ENCODE measurements at regions not wholly inside any gene's neighbourhood (a gene's known extent, or its start where the extent isn't known, plus 50 kb on each side); places are given as distances from the start of the nearest gene placed in this dataset.

DNA sequence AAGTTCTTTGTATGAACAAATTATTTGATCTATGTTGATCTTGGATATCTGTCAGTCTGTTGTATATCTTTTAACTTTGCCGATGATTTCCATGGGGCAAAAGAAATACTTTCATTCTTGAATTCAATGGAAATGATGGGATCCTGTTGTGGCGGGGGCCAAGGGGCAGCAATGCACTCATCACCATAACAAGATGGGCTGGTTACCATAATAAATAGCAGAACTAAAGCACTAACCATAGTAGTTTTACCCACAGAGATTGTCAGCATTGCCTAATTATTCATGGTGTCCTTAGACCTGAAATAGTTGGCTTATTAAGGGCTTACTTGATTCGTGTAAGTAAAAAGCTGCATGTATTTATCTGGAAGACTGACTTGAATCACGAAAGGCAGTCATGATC lies 309.6 kb downstream of the RFC3 start:
- H3K4me3 ChIP-seq (ENCODE audit: low read depth, low read length), result no peak overlapping the region

DNA sequence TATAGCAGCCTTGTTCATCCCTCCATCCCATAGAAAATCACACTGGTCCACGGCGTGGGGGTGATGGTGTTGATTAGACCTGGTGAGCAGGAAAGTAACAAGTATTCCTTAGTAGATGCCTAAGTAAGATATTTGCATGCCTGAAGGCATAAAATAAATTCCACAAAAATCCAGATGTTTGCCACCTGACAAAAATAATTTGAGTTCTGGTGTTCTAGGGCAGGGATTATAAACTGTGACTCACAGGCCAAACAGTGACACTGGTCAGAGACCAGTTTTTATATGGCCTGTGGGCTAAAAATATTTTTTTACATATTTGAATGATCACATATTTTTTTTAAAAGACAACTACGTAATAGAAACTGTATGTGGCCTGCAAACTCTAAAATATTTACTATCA lies 310.7 kb downstream of the RFC3 start:
- H3K4me3 ChIP-seq (ENCODE audit: low read depth, low read length), result no peak overlapping the region
- H2AFZ ChIP-seq, result no peak overlapping the region
- H3K9me3 ChIP-seq (ENCODE audit: control insufficient read depth, low read length), result no peaks in the 10 kb centered on the region
- no peaks in the 10 kb centered on the region for H3K79me2 ChIP-seq
- no peak overlapping the region for H3K27ac ChIP-seq
- no peaks in the 10 kb centered on the region for H3K4me1 ChIP-seq
- H3K4me2 ChIP-seq (ENCODE audit: low read length), result no peak overlapping the region
- TF ChIP-seq, protein P1, sequence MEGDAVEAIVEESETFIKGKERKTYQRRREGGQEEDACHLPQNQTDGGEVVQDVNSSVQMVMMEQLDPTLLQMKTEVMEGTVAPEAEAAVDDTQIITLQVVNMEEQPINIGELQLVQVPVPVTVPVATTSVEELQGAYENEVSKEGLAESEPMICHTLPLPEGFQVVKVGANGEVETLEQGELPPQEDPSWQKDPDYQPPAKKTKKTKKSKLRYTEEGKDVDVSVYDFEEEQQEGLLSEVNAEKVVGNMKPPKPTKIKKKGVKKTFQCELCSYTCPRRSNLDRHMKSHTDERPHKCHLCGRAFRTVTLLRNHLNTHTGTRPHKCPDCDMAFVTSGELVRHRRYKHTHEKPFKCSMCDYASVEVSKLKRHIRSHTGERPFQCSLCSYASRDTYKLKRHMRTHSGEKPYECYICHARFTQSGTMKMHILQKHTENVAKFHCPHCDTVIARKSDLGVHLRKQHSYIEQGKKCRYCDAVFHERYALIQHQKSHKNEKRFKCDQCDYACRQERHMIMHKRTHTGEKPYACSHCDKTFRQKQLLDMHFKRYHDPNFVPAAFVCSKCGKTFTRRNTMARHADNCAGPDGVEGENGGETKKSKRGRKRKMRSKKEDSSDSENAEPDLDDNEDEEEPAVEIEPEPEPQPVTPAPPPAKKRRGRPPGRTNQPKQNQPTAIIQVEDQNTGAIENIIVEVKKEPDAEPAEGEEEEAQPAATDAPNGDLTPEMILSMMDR (IDR thresholded peaks at IDR 0.05), result no peak
- H3K36me3 ChIP-seq (ENCODE audit: control insufficient read depth, insufficient read depth, low read length), result no peaks in the 10 kb centered on the region
- H3K9ac ChIP-seq, result no peak overlapping the region
- H3K27me3 ChIP-seq (ENCODE audit: control insufficient read depth, insufficient read depth, low read length), result no peaks in the 10 kb centered on the region

More for the DNA sequence above, 309.6 kb downstream of the RFC3 start:
- Histone ChIP-seq H3K27me3 (ENCODE audit: control insufficient read depth, insufficient read depth, low read length) (no peaks in the 10 kb centered on the region), H3K9me3 (ENCODE audit: control insufficient read depth, low read length) (no peaks in the 10 kb centered on the region), H3K27ac (no peak overlapping the region), H3K36me3 (ENCODE audit: control insufficient read depth, insufficient read depth, low read length) (no peaks in the 10 kb centered on the region), H3K9ac (no peak overlapping the region), H3K4me1 (no peaks in the 10 kb centered on the region), H3K4me2 (ENCODE audit: low read length) (no peak overlapping the region), H2AFZ (no peak overlapping the region), H3K79me2 (no peaks in the 10 kb centered on the region)
- TF ChIP-seq, protein P1 (IDR thresholded peaks at IDR 0.05), result no peak

DNA sequence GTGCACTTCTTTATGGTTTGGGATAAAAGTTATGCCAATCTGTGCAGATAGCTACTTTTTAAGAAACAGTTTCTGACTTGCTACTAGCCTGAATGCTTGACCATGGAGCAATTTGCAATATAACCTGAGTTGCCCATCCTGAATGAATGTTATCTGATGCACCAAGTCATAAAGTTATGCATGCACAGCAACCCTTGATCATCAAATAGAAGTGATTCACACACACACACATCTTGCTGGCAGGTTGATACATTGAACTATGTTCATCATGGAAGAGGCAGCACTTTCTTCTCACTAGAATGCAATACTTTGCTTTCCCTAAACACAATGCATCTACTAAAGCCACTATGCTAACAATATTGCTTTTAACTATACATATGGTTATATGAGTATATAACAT lies 311.5 kb downstream of the RFC3 start:
- Histone ChIP-seq H3K27me3 (ENCODE audit: control insufficient read depth, insufficient read depth, low read length) (no peaks in the 10 kb centered on the region), H3K36me3 (ENCODE audit: control insufficient read depth, insufficient read depth, low read length) (no peaks in the 10 kb centered on the region), H2AFZ (no peak overlapping the region), H3K4me3 (ENCODE audit: low read depth, low read length) (no peak overlapping the region), H3K9me3 (ENCODE audit: control insufficient read depth, low read length) (no peaks in the 10 kb centered on the region), H3K4me1 (no peaks in the 10 kb centered on the region), H3K27ac (no peak overlapping the region), H3K9ac (no peak overlapping the region), H3K79me2 (no peaks in the 10 kb centered on the region), H3K4me2 (ENCODE audit: low read length) (no peak overlapping the region)
- TF ChIP-seq, protein P1 (IDR thresholded peaks at IDR 0.05), result no peak

DNA sequence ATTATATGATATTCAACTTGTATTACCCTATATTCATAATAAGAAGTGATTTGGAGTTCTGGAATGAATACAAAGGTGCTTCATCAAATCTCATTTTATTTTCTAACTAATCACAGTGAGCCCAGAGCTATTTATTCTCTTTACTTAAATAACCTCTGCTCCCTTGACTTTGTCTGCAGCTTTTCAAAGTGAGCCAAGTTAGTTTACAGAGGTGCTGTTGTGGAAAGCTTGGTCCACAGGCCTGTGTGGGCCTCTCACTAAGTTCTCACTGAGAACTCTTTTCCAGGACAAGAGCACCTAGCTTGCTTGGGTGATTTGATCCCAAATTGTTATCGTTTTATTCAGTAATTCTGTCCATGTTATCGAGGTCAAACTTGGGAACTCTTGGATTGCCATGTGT lies 319.3 kb downstream of the RFC3 start:
- no peaks in the 10 kb centered on the region for H3K36me3 ChIP-seq (ENCODE audit: control insufficient read depth, insufficient read depth, low read length)
- H3K9ac ChIP-seq, result no peak overlapping the region

DNA sequence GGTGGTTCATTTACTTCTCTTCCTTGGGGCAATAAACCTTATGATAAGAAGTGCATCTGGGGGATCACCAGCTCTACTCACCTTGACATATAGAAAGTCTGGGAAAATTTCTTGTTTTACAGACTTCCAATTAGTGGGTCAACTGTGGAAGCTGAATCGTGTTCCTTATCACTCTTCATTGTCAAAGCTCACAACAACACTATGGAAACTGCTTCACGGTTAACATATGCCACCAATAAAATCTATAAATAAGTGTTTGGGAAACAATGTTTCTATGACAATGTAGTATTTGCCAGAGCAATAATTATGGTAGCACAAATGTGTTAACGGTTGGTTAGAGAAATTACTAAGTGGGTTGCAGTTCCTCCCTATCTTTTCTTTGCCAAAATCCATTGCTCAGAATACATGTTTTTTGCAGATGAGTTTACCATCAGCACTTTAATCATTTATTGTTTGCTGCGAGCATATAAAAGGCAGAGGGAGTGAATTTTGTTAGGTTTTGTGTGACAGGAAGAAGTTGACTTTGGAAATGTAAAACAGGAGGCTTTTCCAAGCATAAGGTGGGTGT lies 321.8 kb downstream of the RFC3 start:
- TF ChIP-seq, protein P1 (IDR thresholded peaks at IDR 0.05), result no peak
- H3K79me2 ChIP-seq, result no peaks in the 10 kb centered on the region
- H3K36me3 ChIP-seq (ENCODE audit: control insufficient read depth, insufficient read depth, low read length), result no peaks in the 10 kb centered on the region
- H3K27me3 ChIP-seq (ENCODE audit: control insufficient read depth, insufficient read depth, low read length), result no peaks in the 10 kb centered on the region
- H2AFZ ChIP-seq, result no peak overlapping the region
- no peak overlapping the region for H3K4me3 ChIP-seq (ENCODE audit: low read depth, low read length)
- H3K4me2 ChIP-seq (ENCODE audit: low read length), result no peak overlapping the region
- no peak overlapping the region for H3K9ac ChIP-seq
- no peak overlapping the region for H3K27ac ChIP-seq
- no peaks in the 10 kb centered on the region for H3K4me1 ChIP-seq
- H3K9me3 ChIP-seq (ENCODE audit: control insufficient read depth, low read length), result no peaks in the 10 kb centered on the region

More for the DNA sequence above, 319.3 kb downstream of the RFC3 start:
- Histone ChIP-seq H3K4me2 (ENCODE audit: low read length) (no peak overlapping the region), H3K27ac (no peak overlapping the region), H3K79me2 (no peaks in the 10 kb centered on the region), H3K4me1 (no peaks in the 10 kb centered on the region), H3K27me3 (ENCODE audit: control insufficient read depth, insufficient read depth, low read length) (no peaks in the 10 kb centered on the region), H3K4me3 (ENCODE audit: low read depth, low read length) (no peak overlapping the region), H3K9me3 (ENCODE audit: control insufficient read depth, low read length) (no peaks in the 10 kb centered on the region), H2AFZ (no peak overlapping the region)
- TF ChIP-seq, protein P1 (IDR thresholded peaks at IDR 0.05), result no peak
